IPS-NIHi7 (cell line): ENCODE measurements at regions not wholly inside any gene's neighbourhood (a gene's known extent, or its start where the extent isn't known, plus 50 kb on each side); places are given as distances from the start of the nearest gene placed in this dataset.
"Not testable (repeated sequence)": the region's sequence is repeated elsewhere in the genome, so short reads cannot be mapped to it uniquely, and the experiment has no call there.

Source experiments
- DNase-seq: peaks from one replicate; pipeline ENCODE4 v3.0.0; 2012; ENCODE audit warnings: mixed read lengths; ENCODE audit errors: extremely low spot score

GRCh38 chr3:168976969-168977368, 686.5 kb downstream of the MECOM start:
- no peak for DNase-seq

DNA sequence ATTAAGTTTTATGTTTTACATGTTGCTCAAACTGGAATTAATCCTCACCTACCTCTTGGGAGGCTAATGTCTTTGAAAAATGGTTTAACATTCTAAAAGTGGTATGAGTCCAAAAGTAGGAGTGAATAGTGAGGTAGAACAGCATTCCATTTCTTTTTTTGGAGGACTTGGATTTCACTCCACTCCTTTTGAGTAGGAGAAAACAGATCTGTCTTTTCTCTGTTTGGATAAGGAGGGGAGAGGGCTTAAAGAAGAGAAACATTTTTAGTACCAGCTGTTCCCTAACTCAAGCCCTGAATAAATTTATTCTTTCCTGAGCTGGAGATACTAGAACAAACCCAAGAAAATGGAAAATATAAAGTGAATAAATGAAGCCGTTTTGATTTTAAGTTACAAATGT, 687.9 kb downstream of the MECOM start:
- no peak for DNase-seq

- no peak for DNase-seq
These were observed 688.7 kb downstream of the MECOM start for GRCh38 chr3:168974617-168975403.

- no peak for DNase-seq
These were observed 689.6 kb downstream of the MECOM start for GRCh38 chr3:168973897-168974296.

DNA sequence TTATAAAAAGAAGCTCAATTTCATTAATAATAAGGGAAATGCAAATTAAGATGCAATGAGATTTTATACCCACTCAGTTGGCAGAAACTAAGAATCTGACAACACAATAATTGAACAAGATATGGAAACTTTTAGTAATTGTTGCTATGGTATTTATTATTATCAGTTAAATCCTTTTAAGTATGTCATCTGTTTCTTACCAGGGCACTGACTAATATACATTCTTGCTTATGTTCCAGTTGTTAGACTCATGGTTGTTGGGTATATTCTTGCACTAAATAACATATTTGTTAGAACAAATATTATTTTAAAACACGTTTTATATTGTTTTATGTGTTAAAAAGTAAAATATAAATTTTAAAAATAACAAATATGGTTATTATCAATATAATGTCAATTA, 690.3 kb downstream of the MECOM start:
- no peak for DNase-seq

DNA sequence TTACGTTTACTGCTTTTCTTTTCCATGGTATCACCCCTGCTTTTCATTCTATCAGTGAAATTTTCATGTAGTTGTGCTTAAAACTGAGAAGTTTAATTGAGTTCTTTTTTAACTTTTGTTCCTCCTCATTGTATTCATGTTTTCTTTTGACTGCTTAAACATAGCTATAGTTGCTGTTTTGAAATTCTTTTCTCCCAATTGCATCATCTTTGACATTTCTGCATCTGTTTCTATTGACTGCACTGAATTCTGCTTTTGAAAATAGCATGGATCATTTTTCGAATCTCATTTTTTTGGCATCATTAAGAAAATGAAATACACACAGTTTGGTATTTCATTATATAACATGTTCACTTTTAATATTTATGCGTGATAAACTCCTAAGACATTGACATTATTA, 694.9 kb downstream of the MECOM start:
- no peak for DNase-seq

- no peak for DNase-seq
These were observed 698.8 kb downstream of the MECOM start for GRCh38 chr3:168964736-168965135.

DNA sequence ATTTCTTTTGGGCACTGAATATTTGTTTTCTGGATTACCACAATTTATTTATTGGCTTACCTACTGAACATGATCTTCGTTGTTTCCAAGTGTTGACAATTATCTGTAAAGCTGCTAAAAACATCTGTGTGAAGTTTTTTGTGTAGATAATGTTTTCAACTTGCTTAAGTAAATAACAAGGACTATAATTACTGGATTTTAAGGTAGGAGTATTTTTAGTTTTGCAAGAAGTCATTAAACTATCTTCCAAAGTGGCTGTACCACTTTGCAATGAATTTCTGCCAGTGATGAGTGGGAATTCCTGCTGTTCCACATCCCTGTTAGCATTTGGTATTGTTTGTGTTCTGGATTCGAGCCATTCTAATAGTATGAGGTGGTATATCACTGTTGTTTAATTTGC, 702.2 kb downstream of the MECOM start:
- DNase-seq = no peak

- no peak for DNase-seq
These were observed 703.8 kb downstream of the MECOM start for GRCh38 chr3:168959731-168960130.

DNA sequence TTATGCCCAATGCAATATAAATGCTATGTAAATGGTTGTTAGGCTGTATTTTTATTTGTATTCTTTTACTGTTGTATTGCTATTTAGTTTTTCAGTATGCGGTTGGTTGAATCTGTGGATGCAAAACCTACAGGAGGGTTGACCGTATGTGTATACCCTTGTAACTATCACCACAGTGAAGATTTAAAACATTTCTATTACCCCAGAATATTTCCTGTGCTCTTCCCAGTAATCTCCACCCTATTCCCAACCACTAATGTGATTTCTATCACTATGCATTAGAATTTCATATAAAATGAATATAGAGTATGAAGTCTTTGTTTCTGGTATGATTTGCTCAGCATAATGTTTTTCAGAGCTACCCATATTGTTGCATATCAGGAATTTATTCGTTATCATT, 705.0 kb downstream of the MECOM start:
- no peak for DNase-seq

DNA sequence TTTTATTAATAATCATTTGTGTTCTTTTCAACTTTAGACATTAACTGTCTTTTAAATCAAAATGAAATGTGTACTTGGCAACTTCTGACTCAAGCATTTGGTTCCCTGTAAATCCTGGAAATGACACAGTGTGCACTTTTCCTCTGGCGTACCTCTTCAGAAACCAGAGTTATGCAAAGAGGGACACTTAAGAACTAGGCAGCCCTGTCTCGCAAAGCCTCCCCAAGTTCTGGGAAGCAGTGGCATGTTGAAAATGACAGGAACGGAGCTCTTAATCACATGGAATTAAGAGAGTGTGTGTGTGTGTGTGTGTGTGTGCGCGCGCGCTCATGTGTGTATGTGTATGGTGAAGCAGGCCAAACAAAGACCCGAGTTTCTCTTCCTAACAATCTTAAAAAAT, 707.4 kb downstream of the MECOM start:
- DNase-seq = no peak

DNA sequence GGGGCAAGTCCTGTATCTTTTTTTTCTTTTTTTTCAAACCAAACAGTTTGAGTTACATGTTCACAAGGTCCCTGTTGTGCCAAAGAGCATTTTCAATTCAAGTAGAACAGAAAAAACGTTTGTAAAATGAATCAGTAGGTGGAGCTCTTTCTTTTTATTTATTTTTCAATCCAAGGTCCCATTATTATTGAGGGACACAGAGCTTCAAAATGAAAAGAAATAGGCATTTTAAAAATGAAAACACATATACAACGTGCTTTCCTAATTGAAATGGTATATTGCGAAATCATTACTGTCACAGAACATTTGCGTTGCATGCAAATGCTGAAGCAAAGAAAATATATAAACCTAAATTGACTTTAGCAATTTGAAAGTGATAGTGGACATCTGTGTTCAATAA, 711.0 kb downstream of the MECOM start:
- no peak for DNase-seq

DNA sequence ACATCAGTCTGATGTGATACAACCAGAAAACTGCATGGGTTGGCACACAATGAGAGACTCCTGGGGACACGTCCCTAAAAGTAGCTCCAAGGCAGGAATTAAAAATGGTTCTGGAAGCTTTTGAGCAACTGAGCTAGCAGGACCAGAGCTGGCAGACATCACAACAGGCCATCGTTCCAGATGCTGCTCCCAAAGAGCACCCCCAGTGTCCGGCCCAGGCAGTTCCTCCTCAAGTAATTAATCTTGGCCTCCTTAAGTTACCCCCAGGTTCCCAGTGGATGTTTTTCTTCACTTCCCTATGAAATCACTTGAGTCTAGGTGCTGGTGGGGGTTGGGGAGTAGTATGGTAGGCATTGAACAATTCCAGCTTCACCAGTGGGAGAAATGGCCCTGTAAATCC, 711.6 kb downstream of the MECOM start:
- DNase-seq = no peak

DNA sequence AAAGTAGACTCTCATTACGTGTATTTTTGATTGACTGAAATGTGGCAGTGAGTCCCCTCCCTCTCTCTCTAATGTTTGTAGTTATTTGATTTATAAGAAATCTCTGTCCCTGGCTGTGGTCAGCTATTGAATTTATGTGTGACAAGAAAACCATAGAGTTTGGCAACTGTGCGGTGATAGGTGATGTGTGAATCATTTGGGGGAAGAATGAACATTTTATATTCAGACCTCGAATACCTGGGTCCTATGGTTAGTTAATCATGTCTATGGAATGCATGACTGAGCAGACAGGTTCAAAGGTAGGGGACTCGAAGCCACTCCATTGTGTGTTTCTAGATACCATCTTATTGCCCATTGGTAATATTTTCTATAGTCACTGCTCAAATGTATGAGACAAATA, 712.1 kb downstream of the MECOM start:
- no peak for DNase-seq

- no peak for DNase-seq
These were observed 712.9 kb downstream of the MECOM start for GRCh38 chr3:168950622-168951021.

- DNase-seq = no peak
These were observed 723.8 kb downstream of the MECOM start for GRCh38 chr3:168939651-168940238.

DNA sequence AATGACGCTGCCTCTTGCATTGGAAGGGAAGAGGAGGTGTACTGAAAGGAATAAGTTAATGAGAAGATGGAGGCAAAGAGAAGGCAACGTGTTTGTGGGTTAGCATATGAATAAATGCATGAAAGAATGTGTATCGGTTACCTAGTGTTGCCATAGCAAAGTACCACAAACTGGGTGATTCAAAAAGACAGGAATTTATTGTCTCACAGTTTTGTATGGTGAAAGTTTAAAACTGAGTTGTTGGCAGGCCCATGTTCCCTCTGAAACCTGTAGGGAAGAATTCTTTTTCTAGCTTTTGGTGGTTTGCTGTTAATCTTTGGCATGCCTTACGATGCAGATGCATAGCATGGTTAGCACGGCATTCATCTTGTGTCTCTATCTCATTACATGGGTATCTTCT, 729.9 kb downstream of the MECOM start:
- no peak for DNase-seq

GRCh38 chr3:168929997-168930396, 733.5 kb downstream of the MECOM start:
- DNase-seq = not testable (repeated sequence)

- DNase-seq = no peak
These were observed 737.1 kb downstream of the MECOM start for GRCh38 chr3:168926426-168926825.

GRCh38 chr3:168925568-168925967, 737.9 kb downstream of the MECOM start:
- DNase-seq = no peak

DNA sequence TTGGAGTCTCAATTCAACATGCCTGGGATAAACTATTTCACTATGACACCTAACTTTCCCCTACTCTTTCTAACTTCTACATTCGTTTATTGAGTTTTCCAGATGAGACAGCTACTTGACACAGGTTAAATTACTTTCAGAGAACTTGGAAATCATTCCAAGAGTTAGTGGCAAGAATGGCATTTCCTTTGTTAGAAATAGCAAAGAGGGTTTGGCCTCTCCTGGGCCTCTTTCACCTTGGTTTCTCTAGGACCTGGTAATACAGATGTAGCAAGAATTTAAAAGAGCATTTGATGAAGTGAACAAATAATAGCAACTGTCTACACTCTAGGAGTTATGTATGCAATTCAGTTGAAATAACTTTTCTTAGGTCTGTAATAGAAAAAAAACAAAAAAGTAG, 748.9 kb downstream of the MECOM start:
- no peak for DNase-seq

- DNase-seq = no peak
These were observed 754.3 kb downstream of the MECOM start for GRCh38 chr3:168909260-168909659.

DNA sequence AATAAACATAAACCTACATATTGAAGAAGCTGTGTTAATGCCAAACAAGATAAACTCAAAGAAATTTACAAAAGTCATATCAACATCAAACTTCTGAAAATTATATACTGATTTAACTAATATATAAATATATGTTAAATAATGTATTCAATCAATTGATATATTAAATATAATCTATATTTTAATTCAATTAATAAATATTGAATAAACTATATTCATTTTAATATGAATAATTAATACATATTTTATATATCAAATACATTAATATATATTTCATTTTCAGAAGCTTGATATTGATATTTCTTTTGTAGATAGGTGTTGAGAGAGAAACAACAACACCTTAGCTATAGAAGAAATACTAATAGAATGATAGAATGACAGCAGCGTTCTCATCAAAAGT, 768.1 kb downstream of the MECOM start:
- no peak for DNase-seq

GRCh38 chr3:168894214-168894613, 769.3 kb downstream of the MECOM start:
- no peak for DNase-seq
